ENCODE measurements at regions not wholly inside any gene's neighbourhood (a gene's known extent, or its start where the extent isn't known, plus 50 kb on each side); places are given as distances from the start of the nearest gene placed in this dataset.

GRCh38 chrX:25427873-25428555, 412.2 kb upstream of the ARX start:
- TF ChIP-seq CTCF (IDR thresholded peaks at IDR 0.05) (no peak), POLR2A (IDR thresholded peaks at IDR 0.05) (no peak)

Measured in tibial nerve (tissue), 3 donors.